ENCODE measurements at regions not wholly inside any gene's neighbourhood (a gene's known extent, or its start where the extent isn't known, plus 50 kb on each side); places are given as distances from the start of the nearest gene placed in this dataset.
A peak's percentile ranks its signal among the peaks of the same experiment; 100 is the strongest.

DNA sequence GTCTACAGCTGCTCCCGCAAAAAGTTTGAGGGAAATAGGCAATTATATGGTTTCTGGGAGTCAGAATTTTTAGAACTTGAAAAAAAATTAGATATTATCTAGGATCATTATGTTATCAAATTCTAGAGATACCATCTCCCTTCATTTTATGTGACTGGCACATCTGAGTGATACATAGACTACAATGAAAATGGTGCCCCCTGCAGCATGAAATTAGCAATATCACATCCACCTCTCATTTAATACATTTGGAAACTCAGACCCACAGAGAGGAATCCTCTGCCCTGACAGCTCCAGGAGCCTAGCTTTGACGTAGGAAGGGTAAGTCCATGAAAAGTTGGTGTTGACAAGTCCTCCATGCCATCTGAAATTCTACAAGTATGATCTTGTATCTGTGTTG lies 381.6 kb downstream of the SUCLG1 start (continued):
- TF ChIP-seq, protein P1, sequence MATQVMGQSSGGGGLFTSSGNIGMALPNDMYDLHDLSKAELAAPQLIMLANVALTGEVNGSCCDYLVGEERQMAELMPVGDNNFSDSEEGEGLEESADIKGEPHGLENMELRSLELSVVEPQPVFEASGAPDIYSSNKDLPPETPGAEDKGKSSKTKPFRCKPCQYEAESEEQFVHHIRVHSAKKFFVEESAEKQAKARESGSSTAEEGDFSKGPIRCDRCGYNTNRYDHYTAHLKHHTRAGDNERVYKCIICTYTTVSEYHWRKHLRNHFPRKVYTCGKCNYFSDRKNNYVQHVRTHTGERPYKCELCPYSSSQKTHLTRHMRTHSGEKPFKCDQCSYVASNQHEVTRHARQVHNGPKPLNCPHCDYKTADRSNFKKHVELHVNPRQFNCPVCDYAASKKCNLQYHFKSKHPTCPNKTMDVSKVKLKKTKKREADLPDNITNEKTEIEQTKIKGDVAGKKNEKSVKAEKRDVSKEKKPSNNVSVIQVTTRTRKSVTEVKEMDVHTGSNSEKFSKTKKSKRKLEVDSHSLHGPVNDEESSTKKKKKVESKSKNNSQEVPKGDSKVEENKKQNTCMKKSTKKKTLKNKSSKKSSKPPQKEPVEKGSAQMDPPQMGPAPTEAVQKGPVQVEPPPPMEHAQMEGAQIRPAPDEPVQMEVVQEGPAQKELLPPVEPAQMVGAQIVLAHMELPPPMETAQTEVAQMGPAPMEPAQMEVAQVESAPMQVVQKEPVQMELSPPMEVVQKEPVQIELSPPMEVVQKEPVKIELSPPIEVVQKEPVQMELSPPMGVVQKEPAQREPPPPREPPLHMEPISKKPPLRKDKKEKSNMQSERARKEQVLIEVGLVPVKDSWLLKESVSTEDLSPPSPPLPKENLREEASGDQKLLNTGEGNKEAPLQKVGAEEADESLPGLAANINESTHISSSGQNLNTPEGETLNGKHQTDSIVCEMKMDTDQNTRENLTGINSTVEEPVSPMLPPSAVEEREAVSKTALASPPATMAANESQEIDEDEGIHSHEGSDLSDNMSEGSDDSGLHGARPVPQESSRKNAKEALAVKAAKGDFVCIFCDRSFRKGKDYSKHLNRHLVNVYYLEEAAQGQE (IDR thresholded peaks at IDR 0.05; ENCODE audit: borderline replicate concordance) = peak; percentile 76; the same call in 1 of the 2 replicates
- TF ChIP-seq, protein P1 (CRISPR knock-in tag; IDR thresholded peaks at IDR 0.05; ENCODE audit: low read depth) = no peak
- peak; percentile 43 to 63 for TF ChIP-seq RAD21 (CRISPR knock-in tag; conservative IDR thresholded peaks at IDR 0.05 in 1 of 2, IDR thresholded peaks at IDR 0.05 in 1 of 2)
- TF ChIP-seq, protein P2, sequence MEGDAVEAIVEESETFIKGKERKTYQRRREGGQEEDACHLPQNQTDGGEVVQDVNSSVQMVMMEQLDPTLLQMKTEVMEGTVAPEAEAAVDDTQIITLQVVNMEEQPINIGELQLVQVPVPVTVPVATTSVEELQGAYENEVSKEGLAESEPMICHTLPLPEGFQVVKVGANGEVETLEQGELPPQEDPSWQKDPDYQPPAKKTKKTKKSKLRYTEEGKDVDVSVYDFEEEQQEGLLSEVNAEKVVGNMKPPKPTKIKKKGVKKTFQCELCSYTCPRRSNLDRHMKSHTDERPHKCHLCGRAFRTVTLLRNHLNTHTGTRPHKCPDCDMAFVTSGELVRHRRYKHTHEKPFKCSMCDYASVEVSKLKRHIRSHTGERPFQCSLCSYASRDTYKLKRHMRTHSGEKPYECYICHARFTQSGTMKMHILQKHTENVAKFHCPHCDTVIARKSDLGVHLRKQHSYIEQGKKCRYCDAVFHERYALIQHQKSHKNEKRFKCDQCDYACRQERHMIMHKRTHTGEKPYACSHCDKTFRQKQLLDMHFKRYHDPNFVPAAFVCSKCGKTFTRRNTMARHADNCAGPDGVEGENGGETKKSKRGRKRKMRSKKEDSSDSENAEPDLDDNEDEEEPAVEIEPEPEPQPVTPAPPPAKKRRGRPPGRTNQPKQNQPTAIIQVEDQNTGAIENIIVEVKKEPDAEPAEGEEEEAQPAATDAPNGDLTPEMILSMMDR (IDR thresholded peaks at IDR 0.05 in 2 of 3, conservative IDR thresholded peaks at IDR 0.05 in 1 of 3; ENCODE audit: insufficient read depth in 2 of 3, low read depth in 1 of 3, low read length in 3 of 3) = peak; percentile 37 to 69 (median 55); a peak in 5 of 6 replicates
- TF ChIP-seq, protein P3, sequence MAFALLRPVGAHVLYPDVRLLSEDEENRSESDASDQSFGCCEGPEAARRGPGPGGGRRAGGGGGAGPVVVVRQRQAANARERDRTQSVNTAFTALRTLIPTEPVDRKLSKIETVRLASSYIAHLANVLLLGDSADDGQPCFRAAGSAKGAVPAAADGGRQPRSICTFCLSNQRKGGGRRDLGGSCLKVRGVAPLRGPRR (CRISPR knock-in tag; IDR thresholded peaks at IDR 0.05) = no peak
- no peak for TF ChIP-seq HCFC1 (IDR thresholded peaks at IDR 0.05; ENCODE audit: low read depth, low read length)
- TF ChIP-seq GTF2F1 (IDR thresholded peaks at IDR 0.05; ENCODE audit: low read depth, low read length) = no peak
- TF ChIP-seq MLLT1 (IDR thresholded peaks at IDR 0.05) = no peak
- no peak for TF ChIP-seq RBM25 (IDR thresholded peaks at IDR 0.05; ENCODE audit: low read depth, low read length, severe bottlenecking)
- no peak for TF ChIP-seq CREB1 (IDR thresholded peaks at IDR 0.05)
- TF ChIP-seq CREB1 (CRISPR knock-in tag; IDR thresholded peaks at IDR 0.05) = no peak
- TF ChIP-seq, protein P4, sequence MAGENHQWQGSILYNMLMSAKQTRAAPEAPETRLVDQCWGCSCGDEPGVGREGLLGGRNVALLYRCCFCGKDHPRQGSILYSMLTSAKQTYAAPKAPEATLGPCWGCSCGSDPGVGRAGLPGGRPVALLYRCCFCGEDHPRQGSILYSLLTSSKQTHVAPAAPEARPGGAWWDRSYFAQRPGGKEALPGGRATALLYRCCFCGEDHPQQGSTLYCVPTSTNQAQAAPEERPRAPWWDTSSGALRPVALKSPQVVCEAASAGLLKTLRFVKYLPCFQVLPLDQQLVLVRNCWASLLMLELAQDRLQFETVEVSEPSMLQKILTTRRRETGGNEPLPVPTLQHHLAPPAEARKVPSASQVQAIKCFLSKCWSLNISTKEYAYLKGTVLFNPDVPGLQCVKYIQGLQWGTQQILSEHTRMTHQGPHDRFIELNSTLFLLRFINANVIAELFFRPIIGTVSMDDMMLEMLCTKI (IDR thresholded peaks at IDR 0.05; ENCODE audit: partially characterized antibody) = no peak
